Immature natural killer cell (primary cell): ENCODE measurements at regions not wholly inside any gene's neighbourhood (a gene's known extent, or its start where the extent isn't known, plus 50 kb on each side); places are given as distances from the start of the nearest gene placed in this dataset.

Source experiments
- DNase-seq, 3 donors: peaks; one replicate each; pipeline ENCODE4 v3.0.0; 2022; ENCODE audit warnings: mixed read lengths in 1 of 3
- H3K27ac Mint-ChIP-seq, 6 donors: one replicate each; pipeline ENCODE4 v1.8.0; 2020; ENCODE audit warnings: mixed read lengths in 6 of 6, mild to moderate bottlenecking in 5 of 6, inconsistent platforms in 4 of 6, moderate library complexity in 3 of 6
- H3K27me3 Mint-ChIP-seq, 3 donors: one replicate each; pipeline ENCODE4 v1.8.0; 2020 to 2021; ENCODE audit warnings: low read depth in 3 of 3, mild to moderate bottlenecking in 3 of 3, mixed read lengths in 3 of 3, moderate library complexity in 3 of 3, inconsistent platforms in 1 of 3
- H3K36me3 Mint-ChIP-seq, 3 donors: one replicate each; pipeline ENCODE4 v1.8.0; 2020; ENCODE audit warnings: mixed read lengths in 3 of 3, inconsistent platforms in 2 of 3, mild to moderate bottlenecking in 2 of 3
- H3K4me1 Mint-ChIP-seq, 2 donors: one replicate each; pipeline ENCODE4 v1.8.0; 2020; ENCODE audit warnings: inconsistent platforms in 2 of 2, mild to moderate bottlenecking in 2 of 2, mixed read lengths in 2 of 2, moderate library complexity in 1 of 2
- H3K4me3 Mint-ChIP-seq, 5 donors: one replicate each; pipeline ENCODE4 v1.8.0; 2020; ENCODE audit warnings: mild to moderate bottlenecking in 5 of 5, mixed read lengths in 5 of 5, inconsistent platforms in 3 of 5, moderate library complexity in 3 of 5
- H3K9me3 Mint-ChIP-seq, 6 donors: one replicate each; pipeline ENCODE4 v1.8.0; 2020; ENCODE audit warnings: mild to moderate bottlenecking in 6 of 6, mixed read lengths in 6 of 6, inconsistent platforms in 4 of 6, moderate library complexity in 3 of 6

DNA sequence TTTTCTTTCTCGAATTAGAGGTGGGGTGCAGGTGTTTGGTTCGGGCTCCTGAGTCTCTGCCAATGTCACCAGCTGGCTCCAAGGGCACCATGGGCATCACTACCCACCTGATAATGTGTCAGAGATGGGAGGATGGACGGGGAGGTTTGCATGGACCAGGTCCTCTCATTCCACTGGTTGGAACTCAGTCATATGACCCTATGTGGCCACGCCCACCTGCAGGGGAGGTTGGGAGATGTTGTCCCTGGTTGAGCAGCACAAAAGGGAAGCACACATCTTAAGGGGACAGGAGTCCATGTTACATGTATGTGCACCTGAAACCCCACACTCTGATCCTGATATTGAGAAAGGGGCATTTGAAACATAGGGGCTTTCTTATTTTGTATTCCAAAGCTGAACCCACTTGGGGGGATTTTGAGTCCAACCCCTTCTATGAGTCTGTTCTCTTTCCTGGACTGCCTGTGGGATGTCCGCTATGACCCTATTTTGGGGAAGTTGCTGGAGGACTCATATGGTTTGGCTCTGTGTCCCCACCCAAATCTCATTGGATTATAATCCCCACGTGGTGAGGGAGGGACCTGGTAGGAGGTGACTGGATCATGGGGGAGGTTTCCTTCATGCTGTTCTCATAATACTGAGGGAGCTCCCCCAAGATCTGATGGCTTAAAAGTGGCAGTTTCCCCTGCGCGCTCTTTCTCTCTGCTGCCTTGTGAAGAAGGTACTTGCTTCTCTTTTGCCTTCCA lies 66.9 kb upstream of the BAIAP2L1 start:
- peaks cover 6 to 7% of the 10 kb centered on the region in 2 donors for H3K4me1 Mint-ChIP-seq

DNA sequence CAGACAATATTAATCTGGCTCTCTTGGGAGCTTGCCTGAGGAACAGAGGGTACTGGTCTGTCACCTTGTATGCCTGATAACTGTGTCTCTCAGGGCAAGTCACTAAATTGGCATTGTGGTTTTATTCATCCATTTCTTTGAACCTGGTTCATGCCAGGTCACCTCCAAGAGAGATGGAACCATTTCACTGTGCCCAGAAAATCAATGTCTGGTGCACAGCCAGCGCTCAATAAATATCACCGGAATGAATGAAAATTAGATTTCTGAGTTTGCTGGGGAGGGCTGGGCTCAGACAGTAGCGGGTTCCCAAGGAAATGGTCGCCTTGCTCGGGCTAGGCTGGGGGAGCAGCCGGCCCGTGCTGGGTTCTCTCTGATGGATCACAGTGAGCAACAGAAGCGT lies 64.1 kb upstream of the BAIAP2L1 start:
- H3K27ac Mint-ChIP-seq: no peak overlapping the region
- no peaks in the 10 kb centered on the region for H3K9me3 Mint-ChIP-seq
- H3K4me3 Mint-ChIP-seq: no peak overlapping the region
- no peaks in the 10 kb centered on the region for H3K36me3 Mint-ChIP-seq
- H3K4me1 Mint-ChIP-seq: no peaks in the 10 kb centered on the region
- peaks cover 0 to 6% (median 4%) of the 10 kb centered on the region in 3 donors for H3K27me3 Mint-ChIP-seq
- no peak for DNase-seq

More for the DNA sequence above, 66.9 kb upstream of the BAIAP2L1 start:
- peaks cover 2 to 15% (median 6%) of the 10 kb centered on the region in 3 donors for H3K27me3 Mint-ChIP-seq
- H3K9me3 Mint-ChIP-seq: no peaks in the 10 kb centered on the region
- H3K36me3 Mint-ChIP-seq: no peaks in the 10 kb centered on the region
- DNase-seq: no peak
- H3K4me3 Mint-ChIP-seq: no peak overlapping the region
- no peak overlapping the region for H3K27ac Mint-ChIP-seq

DNA sequence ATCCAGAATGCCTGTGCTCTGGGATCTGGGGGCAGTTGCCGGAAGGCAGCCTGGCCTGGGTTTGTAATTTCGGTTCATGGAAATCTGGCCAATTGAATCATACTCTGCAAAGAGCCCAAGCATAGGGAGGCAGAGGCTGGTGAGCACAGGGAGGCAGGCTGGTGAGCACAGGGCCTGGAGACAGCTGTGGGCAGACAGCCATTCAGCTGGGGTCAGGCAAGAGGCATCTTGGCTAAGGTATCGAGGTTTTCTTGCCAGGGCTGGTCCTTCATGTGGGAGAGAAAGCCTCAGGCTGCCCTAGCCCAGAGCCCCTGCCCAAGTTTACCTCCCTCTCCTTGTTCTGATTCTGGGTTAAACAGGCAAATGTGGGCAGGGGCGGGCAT lies 63.7 kb upstream of the BAIAP2L1 start:
- DNase-seq: no peak

DNA sequence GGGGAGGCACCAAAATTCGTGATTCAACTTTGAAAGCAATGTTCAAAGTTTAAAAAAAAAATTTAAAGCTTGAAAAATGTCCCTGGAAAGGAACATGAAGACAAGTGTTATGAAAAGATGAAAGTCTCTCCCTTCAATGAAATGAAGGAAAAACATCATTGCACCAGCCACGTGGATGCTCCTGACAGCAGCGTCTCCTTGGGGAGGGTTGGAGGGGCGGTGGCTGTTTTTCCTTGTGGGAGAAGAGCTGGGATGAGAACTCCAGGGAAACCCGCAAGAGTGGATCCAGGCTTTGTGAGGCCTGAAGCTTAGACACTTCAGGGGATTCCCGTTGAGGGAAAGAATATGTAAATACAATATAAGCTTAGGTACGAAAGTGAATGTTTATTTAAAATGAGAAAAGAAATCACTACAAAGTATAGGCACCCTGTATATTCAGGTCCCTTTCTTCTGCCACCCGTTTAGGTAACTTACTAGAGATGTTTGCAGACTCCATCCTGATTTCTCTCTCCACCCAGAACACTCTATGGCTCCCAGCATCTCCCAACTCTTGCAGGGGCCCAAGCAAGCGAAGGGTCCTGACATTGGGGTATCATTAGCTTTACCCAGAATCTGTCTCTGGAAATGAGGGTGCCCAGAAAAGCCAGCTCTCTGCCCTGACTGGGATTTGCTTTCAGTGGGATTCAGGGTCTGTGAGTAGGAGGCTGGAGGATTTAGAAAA lies 63.1 kb upstream of the BAIAP2L1 start:
- H3K4me1 Mint-ChIP-seq: no peaks in the 10 kb centered on the region
- no peak for DNase-seq
- H3K36me3 Mint-ChIP-seq: no peaks in the 10 kb centered on the region

More for the DNA sequence above, 63.7 kb upstream of the BAIAP2L1 start:
- Mint-ChIP-seq H3K4me3 (no peak overlapping the region), H3K9me3 (no peaks in the 10 kb centered on the region), H3K27me3 (peaks cover 0 to 5% (median 4%) of the 10 kb centered on the region in 3 donors), H3K4me1 (no peaks in the 10 kb centered on the region), H3K27ac (no peak overlapping the region), H3K36me3 (no peaks in the 10 kb centered on the region)

DNA sequence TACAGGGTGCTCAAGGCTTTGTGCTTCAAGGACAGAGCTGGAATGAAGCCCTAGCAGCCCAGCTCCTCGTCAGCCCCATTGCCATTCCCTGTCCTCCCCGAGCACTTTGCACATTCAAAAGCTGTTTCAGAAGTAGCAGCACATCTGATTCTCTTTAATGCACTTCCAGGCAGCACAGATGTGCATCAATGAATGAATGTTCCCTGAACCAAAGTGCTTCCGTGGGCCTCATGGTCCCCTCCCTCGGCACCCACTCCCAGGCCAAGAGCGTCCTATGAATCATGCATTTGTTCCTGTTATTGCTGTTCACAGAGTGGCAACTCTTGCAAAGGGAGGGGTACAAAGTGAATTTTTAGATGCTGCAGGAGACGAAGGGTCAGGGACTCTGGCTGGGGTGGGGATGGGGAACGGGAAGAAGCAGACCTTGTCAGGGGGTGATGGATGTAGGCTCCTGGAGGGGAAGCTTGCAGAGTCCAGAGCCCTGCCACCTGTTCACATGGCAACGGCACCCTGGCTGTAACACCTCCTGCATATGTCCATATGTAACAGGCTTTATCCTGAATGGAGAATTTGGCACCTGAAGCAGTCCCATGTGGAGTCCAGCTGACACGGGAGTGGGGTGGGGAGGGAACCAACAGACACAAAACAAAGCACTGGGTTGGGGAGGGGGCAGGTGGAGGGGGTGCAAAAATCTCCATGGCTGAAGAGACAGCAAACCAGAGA lies 62.2 kb upstream of the BAIAP2L1 start:
- peaks cover 0 to 5% (median 3%) of the 10 kb centered on the region in 3 donors for H3K27me3 Mint-ChIP-seq
- H3K27ac Mint-ChIP-seq: no peak overlapping the region
- H3K4me3 Mint-ChIP-seq: no peak overlapping the region
- H3K36me3 Mint-ChIP-seq: no peaks in the 10 kb centered on the region
- H3K4me1 Mint-ChIP-seq: no peaks in the 10 kb centered on the region
- no peaks in the 10 kb centered on the region for H3K9me3 Mint-ChIP-seq
- no peak for DNase-seq

More for the DNA sequence above, 63.1 kb upstream of the BAIAP2L1 start:
- Mint-ChIP-seq H3K27ac (no peak overlapping the region), H3K4me3 (no peak overlapping the region), H3K27me3 (peaks cover 0 to 5% (median 0%) of the 10 kb centered on the region in 3 donors), H3K9me3 (no peaks in the 10 kb centered on the region)

DNA sequence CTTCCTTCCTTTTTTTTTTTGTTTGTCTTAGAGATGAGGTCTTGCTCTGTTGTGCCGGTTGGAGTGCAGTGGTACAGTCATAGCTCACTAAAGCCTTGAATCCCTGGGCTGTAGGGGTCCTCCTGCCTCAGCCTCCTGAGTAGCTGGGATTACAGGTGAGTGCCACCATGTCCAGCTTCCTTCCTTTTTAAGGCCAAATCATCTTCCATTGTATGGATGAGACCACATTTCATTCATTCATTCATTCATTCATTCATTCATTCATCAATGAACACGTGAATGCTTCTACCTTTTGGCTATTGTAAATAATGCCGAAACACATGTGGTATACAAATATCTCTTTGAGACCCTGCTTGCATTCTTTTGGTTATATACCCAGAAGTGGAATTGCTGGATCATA lies 60.0 kb upstream of the BAIAP2L1 start:
- Mint-ChIP-seq H3K36me3 (no peaks in the 10 kb centered on the region), H3K4me1 (no peaks in the 10 kb centered on the region), H3K4me3 (no peak overlapping the region), H3K9me3 (no peaks in the 10 kb centered on the region), H3K27me3 (peaks cover 0 to 5% (median 3%) of the 10 kb centered on the region in 3 donors), H3K27ac (no peak overlapping the region)
- DNase-seq: no peak

DNA sequence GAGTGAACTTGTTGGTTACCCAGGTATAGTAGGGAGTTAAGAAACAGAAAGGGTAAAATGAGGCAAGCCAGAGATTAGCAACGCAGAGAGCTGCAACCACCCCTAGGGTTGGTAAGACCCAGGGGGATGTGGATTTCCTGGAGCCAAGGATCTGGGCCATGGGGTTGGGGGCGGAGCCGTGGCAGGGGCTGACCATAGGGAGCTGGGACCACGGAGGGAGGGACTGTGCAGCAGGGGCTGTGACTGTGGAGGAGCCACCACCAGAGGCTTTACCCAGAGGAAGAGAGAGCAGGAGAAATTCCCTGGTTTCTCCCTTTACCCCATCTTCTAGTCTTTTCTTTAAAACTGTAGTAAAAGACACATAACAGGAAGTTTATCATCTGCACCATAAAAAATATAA lies 58.6 kb upstream of the BAIAP2L1 start:
- Mint-ChIP-seq H3K27ac (no peak overlapping the region), H3K27me3 (peaks cover 0 to 5% (median 3%) of the 10 kb centered on the region in 3 donors), H3K9me3 (no peaks in the 10 kb centered on the region), H3K4me3 (no peak overlapping the region), H3K36me3 (no peaks in the 10 kb centered on the region), H3K4me1 (no peaks in the 10 kb centered on the region)
- DNase-seq: no peak

DNA sequence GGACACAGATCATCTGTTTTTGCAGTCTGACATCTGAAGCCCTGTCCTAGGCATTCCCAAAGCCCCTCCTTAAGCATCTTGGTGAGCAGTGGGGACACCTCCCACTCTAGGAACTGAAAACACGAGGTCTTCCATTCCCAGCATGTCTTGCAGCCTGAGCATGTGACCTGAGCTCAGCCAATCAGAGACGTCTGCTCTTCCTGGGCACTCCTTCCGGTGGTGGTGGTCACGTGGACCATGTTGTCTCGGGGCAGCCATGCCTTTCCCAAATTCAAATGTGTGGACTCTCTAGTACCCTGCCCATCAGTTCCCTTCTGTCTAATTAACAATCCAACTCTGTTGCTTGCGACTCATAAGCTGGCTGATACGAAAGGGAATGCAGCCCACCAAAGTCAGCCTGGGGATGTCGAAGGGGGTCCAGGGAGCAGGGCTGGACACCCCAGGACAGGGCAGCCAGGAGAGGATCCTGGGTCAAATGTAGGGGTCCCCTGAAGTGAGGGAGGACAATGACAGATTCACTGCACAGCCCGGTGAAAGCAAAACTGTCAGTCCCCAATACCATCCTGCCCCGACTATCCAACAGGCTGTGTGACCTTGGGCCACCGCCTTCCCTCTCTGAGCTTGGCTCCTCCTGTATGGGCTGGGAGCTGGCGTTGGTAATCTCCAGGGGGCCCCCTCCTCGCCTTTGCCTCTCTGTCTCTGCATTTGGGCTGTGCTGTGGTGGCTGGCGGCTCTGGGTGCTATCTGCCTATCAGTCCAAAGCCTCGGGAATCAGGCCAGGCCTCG lies 57.4 kb upstream of the BAIAP2L1 start:
- DNase-seq: no peak
- Mint-ChIP-seq H3K27me3 (peaks cover 0 to 10% (median 4%) of the 10 kb centered on the region in 3 donors), H3K27ac (no peak overlapping the region), H3K36me3 (no peaks in the 10 kb centered on the region), H3K9me3 (no peaks in the 10 kb centered on the region), H3K4me1 (no peaks in the 10 kb centered on the region), H3K4me3 (no peak overlapping the region)

DNA sequence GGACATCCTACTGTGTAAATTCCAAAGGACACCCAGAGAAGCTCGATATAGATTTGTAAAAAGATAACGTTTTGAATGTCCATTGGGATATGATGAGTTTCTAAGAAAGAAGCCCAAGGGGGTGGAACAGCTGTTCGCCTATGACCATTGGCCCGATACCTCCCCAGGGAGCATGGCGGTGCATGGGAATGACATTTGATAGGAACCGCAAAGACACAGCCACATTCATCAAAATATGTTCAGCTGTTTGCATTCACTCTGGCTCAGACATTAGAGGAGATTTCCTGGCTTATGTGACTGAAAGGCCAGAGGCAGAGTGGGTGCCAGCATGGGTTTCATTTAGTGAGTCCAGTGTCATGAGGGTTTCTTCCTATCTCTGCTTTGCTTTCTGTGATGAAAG lies 56.0 kb upstream of the BAIAP2L1 start:
- peaks cover 2 to 7% (median 4%) of the 10 kb centered on the region in 3 donors for H3K27me3 Mint-ChIP-seq
- H3K27ac Mint-ChIP-seq: no peak overlapping the region
- H3K36me3 Mint-ChIP-seq: no peaks in the 10 kb centered on the region
- no peaks in the 10 kb centered on the region for H3K9me3 Mint-ChIP-seq
- H3K4me1 Mint-ChIP-seq: no peaks in the 10 kb centered on the region
- no peak overlapping the region for H3K4me3 Mint-ChIP-seq
- no peak for DNase-seq

DNA sequence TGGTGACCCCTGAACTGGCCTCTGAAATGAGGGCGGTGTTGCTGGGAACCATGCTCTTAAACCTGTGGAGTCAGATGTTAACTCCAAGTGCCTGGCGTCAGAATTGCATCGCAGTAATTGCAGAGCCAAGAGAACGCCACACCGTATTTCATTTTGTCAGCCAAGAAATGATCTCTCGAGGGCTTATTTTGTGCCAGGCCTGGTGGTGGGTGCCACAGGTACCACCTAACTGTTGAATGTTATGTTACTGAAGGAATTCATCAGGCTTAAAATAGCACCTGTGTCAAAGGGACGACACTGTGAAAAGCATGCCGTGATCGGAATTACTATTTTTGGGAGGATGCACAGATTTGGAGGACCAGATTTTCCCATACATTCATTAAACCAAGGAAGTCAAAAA lies 51.9 kb upstream of the BAIAP2L1 start:
- H3K4me3 Mint-ChIP-seq: no peak overlapping the region

More for the DNA sequence above, 51.9 kb upstream of the BAIAP2L1 start:
- no peaks in the 10 kb centered on the region for H3K9me3 Mint-ChIP-seq
- no peak for DNase-seq
- no peak overlapping the region for H3K27ac Mint-ChIP-seq
- no peaks in the 10 kb centered on the region for H3K4me1 Mint-ChIP-seq
- peaks cover 1 to 6% (median 2%) of the 10 kb centered on the region in 3 donors for H3K27me3 Mint-ChIP-seq
- no peaks in the 10 kb centered on the region for H3K36me3 Mint-ChIP-seq
